Heart left ventricle (tissue), 13 donors: ENCODE measurements at regions not wholly inside any gene's neighbourhood (a gene's known extent, or its start where the extent isn't known, plus 50 kb on each side); places are given as distances from the start of the nearest gene placed in this dataset.

Source experiments
- CTCF ChIP-seq, 12 donors: fragments of 200-600 bp; sonication (generic) in 4 of 12; IDR thresholded peaks; one replicate each; pipeline versions ENCODE4 v1.5.0 to v1.8.0; 2018 to 2022; ENCODE audit warnings: antibody characterized with exemption in 12 of 12, mild to moderate bottlenecking in 5 of 12
- POLR2A ChIP-seq, 2 donors: fragments of 450-650 bp; IDR thresholded peaks; one replicate each; pipeline ENCODE4 v1.6.1; 2017; ENCODE audit warnings: antibody characterized with exemption in 2 of 2, mild to moderate bottlenecking in 2 of 2, moderate library complexity in 2 of 2
- donor health status: ischemic (EF 13 %, LVEDD 7.1; RV severe dilation, severe dysfunction).
- donor health status: DM: no; HTN: yes; CAD: no.
- donor health status: DM: no; HTN: no; CAD: no.
- donor health status: ischemic (EF 25% LVEDD 6.9; RV normal size, moderate dysfunction).
- donor health status: ischemic (EF 25% LVEDD 5.7; RV mildly dilated, moderate dysfunction).
- donor health status: ischemic (EF 35%, LVEDD 5.7; RV mildly dilated, moderate dysfunction).
- donor health status: nonischemic (EF 11% LVEDD 7.7; RV severe dilation, severe dysfunction).
- donor health status: DM: yes; HTN: yes; CAD: no.
- donor health status: PGD.
- donor health status: ischemic (EF 29% LVEDD 5.4; RV normal size, mild dysfunction).
- donor health status: nonischemic (EF 23%, LVEDD 6.1; RV moderate dilation, normal function).

- TF ChIP-seq POLR2A (IDR thresholded peaks at IDR 0.05) = no peak
- no peak for TF ChIP-seq CTCF (IDR thresholded peaks at IDR 0.05)
Measured at GRCh38 chr17:27218719-27219488, 75.0 kb upstream of the WSB1 start.
